Stimulated activated naive CD8-positive, alpha-beta T cell treated with anti-CD3 and anti-CD28 coated beads, Interleukin-15, amount 100 ng/mL, for 72 hours (primary cell): ENCODE measurements at regions not wholly inside any gene's neighbourhood (a gene's known extent, or its start where the extent isn't known, plus 50 kb on each side); places are given as distances from the start of the nearest gene placed in this dataset.

ENCODE experiments used
- ATAC-seq: fragments of 150-1000 bp; cut with Tn5 transposase; 2 replicates; pipeline ENCODE4 v1.10.0; 2021; ENCODE audit warnings: mild to moderate bottlenecking, moderate library complexity
- DNase-seq, 2 donors: peaks; one replicate each; pipeline ENCODE4 v3.0.0; 2021 to 2022
- H3K27ac Mint-ChIP-seq, 2 donors: one replicate each; pipeline ENCODE4 v1.8.0; 2022; ENCODE audit warnings: mild to moderate bottlenecking in 2 of 2, mixed read lengths in 2 of 2, moderate library complexity in 2 of 2
- H3K27me3 Mint-ChIP-seq: one replicate; pipeline ENCODE4 v1.8.0; 2022; ENCODE audit warnings: mixed read lengths
- H3K4me1 Mint-ChIP-seq: one replicate; pipeline ENCODE4 v1.8.0; 2022; ENCODE audit warnings: mild to moderate bottlenecking, mixed read lengths
- H3K4me3 Mint-ChIP-seq, 2 donors: one replicate each; pipeline ENCODE4 v1.8.0; 2022; ENCODE audit warnings: mild to moderate bottlenecking in 2 of 2, mixed read lengths in 2 of 2, moderate library complexity in 1 of 2
- H3K9me3 Mint-ChIP-seq, 2 donors: one replicate each; pipeline ENCODE4 v1.8.0; 2022; ENCODE audit warnings: mixed read lengths in 2 of 2

DNA sequence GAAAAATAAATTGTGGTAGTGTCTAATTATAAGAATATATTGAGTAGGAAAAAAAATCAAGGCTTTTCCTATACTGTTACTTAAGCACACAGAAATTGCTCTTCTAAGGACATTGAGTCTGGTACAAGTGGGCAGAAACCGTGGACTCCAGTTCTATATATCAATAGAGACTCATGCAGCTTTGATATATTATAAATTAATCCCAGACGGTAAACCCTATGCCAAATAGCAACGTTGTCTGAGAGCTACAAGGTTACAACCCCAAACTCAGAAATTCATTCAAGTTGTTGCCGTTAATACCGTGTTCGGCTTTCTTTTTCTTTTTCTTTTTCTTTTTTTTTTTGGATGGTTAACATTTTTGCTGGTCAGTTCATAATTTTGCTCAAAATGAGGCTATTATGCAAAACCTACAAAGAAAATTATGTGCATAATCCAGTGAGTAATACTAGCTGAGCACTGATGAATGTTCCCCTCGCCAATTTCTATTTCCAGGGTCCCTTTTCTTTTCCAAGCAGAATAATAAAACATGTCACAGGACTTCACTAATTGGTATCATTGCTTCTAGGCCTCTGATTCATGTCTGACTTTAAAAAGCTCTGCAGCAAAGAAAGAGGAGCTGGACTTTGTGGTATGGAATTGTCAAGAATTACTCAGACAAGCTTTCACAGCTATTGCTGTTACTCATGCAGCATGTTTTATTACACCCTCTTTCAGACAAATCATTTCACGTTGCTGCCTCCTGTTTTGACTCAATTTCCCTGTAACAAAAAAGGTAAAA is 737.7 kb downstream of the NLGN4X start:
- Mint-ChIP-seq H3K4me1 (no peaks in the 10 kb centered on the region), H3K27me3 (no peaks in the 10 kb centered on the region), H3K4me3 (no peak overlapping the region), H3K9me3 (peaks cover 11 to 17% of the 10 kb centered on the region in 2 donors), H3K27ac (no peak overlapping the region)
- no peak for ATAC-seq
- DNase-seq: no peak

DNA sequence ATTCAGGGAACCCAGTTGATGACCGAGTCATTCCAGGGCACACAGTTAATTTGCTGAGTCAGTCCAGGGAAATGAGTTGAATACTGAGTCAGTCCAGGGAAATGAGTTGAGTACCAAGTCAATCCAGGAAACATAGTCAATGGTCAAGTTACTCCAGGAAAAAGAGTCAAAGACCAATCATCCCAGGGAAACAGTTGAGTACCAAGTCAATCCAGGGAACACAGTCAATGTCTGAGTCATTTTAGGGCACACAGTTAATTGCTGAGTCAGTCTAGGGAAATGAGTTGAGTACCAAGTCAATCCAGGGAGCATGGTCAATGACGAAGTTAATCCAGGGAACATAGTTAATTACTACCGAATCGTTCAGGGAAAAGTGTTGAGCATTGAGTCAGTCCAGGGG is 754.4 kb downstream of the NLGN4X start:
- H3K27ac Mint-ChIP-seq: no peak overlapping the region
- H3K27me3 Mint-ChIP-seq: no peaks in the 10 kb centered on the region
- ATAC-seq (no peak), DNase-seq (no peak)
- H3K4me1 Mint-ChIP-seq: no peaks in the 10 kb centered on the region
- H3K4me3 Mint-ChIP-seq: no peak overlapping the region
- peaks cover 4 to 8% of the 10 kb centered on the region in 2 donors for H3K9me3 Mint-ChIP-seq

DNA sequence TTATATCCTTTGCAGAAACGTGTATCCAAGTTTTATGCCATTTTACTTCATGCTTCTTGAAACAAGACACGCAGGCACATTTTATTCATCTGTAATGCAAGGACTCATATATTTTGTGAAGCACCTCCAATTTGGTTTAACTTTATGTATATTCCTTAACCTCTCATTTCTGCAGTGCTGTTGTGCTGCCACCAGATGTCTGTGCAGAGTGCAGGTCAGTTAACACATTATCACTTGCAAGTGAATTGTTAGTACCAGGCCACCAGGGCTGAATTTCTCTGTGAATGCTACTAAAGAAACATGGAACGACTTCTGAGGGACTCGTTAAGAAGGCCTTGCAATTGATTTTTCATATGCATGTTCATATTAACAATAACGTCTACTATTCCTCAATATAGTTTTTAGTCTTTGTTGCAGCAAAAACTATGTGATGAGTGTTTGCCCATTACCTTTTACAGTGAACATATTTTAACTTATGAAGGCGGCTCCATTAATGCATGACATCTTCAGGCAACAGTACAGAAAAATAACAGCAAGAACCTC is 770.3 kb downstream of the NLGN4X start:
- Mint-ChIP-seq H3K9me3 (no peaks in the 10 kb centered on the region), H3K27ac (no peak overlapping the region), H3K4me3 (no peak overlapping the region), H3K4me1 (no peaks in the 10 kb centered on the region), H3K27me3 (no peaks in the 10 kb centered on the region)
- DNase-seq (no peak), ATAC-seq (no peak)

DNA sequence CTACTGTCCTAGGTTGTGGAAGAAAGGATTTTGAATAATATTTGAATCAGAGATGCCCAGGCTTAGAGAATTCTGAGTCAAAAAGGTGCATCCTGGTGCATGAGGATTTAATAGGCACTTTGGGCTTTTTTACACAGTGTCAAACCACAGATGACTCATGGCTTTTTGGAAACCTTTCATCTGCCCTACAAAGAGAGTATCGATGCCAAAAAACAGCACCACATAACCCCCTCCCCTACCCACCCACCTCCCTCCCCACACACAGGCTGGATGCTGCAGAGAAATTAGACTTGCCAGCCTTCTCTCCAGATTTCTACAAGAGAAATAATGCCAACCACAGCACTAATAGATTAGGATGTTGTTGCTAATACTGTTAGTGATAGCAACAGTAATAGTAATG is 779.3 kb downstream of the NLGN4X start:
- Mint-ChIP-seq H3K9me3 (no peaks in the 10 kb centered on the region), H3K27ac (no peak overlapping the region), H3K4me1 (no peaks in the 10 kb centered on the region), H3K4me3 (no peak overlapping the region), H3K27me3 (no peaks in the 10 kb centered on the region)
- no peak for DNase-seq
- ATAC-seq: no peak

DNA sequence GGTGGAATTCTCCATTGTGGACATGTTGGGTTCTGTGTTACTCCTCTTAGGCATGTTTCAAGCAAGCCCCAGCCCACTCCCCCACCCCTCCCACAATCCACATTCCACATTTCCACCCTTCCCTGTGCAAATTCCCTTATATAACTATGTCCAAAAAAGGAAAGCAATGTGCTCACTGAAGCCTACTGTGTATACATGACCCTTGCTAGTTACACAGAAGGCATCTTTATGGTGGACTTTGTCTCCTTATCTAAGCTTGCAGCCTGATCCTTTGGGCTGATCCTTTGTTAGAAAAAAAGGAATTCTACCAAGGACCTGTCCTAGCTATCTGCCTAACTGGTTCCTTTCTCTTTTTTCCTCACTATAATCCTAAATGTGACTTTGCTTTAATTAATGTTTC is 796.8 kb downstream of the NLGN4X start:
- DNase-seq: no peak
- H3K27me3 Mint-ChIP-seq: no peaks in the 10 kb centered on the region
- no peak overlapping the region for H3K4me3 Mint-ChIP-seq
- no peak for ATAC-seq
- no peaks in the 10 kb centered on the region for H3K9me3 Mint-ChIP-seq
- no peaks in the 10 kb centered on the region for H3K4me1 Mint-ChIP-seq
- no peak overlapping the region for H3K27ac Mint-ChIP-seq

DNA sequence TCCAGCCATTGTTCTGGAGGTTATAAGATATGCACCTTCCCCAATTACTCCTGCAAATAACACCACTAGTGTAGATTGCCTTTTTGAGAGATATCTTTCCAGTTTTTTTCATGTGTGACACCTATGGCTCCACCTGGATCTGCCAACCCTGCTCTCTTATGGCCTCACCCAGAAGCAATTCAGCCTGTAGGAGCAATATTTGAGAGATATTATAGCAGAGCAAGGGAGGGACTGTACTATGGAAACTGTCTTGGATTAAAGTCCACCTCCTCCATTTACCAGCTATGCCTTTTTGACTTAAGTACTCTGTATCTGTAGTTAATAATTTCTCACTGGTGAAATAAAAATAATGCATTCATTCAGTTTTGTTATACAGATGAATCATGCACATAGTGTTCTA is 803.5 kb downstream of the NLGN4X start:
- DNase-seq (no peak), ATAC-seq (no peak)
- Mint-ChIP-seq H3K27me3 (no peaks in the 10 kb centered on the region), H3K27ac (no peak overlapping the region), H3K9me3 (peaks cover 0 to 6% of the 10 kb centered on the region in 2 donors), H3K4me1 (no peaks in the 10 kb centered on the region), H3K4me3 (no peak overlapping the region)

DNA sequence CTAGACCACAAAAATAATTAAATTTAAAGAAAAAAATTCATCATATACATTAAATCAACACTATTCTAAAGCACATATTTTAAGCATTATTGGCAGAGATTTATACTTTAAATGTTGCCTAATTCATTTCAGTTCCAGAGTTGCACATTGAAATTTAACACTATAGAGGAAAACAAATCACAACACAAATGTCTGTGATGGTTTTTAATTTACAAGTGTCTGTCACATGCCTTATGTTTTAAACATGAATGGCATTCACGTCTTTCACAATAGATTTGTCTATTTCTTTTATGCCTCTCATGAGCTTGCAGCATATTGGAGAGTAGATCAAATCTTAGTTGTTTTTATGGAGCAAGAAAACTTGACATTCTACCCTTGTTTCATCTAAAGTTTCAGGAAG is 811.3 kb downstream of the NLGN4X start:
- ATAC-seq (no peak), DNase-seq (no peak)
- no peak overlapping the region for H3K27ac Mint-ChIP-seq
- H3K4me3 Mint-ChIP-seq: no peak overlapping the region
- no peaks in the 10 kb centered on the region for H3K9me3 Mint-ChIP-seq
- no peaks in the 10 kb centered on the region for H3K4me1 Mint-ChIP-seq
- H3K27me3 Mint-ChIP-seq: no peaks in the 10 kb centered on the region

DNA sequence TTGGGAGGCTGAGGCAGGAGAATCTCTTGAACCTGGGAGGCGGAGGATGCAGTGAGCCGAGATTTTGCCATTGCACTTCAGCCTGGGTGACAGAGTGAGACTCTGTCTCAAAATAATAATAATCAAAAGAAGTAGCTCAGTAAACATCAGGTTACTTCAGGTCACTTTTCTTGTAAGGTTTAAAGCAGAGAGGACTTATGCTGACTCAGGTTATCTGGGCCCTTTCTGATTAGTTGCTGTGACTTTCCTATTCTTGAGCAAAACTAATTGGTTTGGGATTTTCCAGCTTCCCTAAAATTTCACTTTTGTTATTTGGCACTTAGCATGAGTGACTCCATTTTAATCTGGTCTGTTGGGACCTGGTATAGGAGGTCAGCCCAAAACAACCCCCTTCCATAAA is 812.9 kb downstream of the NLGN4X start:
- H3K9me3 Mint-ChIP-seq: no peaks in the 10 kb centered on the region
- no peak for DNase-seq
- no peak for ATAC-seq
- no peak overlapping the region for H3K27ac Mint-ChIP-seq
- H3K4me3 Mint-ChIP-seq: no peak overlapping the region
- no peaks in the 10 kb centered on the region for H3K4me1 Mint-ChIP-seq
- no peaks in the 10 kb centered on the region for H3K27me3 Mint-ChIP-seq

DNA sequence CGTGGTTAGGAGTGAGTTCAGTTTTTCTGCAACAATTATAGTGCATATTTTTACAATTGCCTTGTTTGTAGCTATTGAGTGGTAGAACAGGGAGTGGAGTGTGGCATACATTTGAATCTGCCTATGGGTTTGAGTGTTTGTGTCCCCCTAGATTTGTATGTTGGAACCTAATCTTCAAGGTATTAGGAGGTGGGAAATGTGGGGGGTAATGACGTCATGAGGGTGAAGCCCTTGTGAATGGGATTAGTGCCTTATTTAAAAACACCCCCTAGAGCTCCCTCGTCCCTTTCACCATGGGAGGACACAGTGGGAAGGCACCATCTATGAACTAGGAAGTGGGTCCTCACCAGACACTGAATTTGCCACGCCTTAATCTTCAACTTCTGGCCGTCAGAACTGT is 819.6 kb downstream of the NLGN4X start:
- DNase-seq: no peak
- Mint-ChIP-seq H3K4me3 (no peak overlapping the region), H3K9me3 (no peaks in the 10 kb centered on the region), H3K27me3 (no peaks in the 10 kb centered on the region), H3K27ac (no peak overlapping the region), H3K4me1 (no peaks in the 10 kb centered on the region)
- no peak for ATAC-seq

DNA sequence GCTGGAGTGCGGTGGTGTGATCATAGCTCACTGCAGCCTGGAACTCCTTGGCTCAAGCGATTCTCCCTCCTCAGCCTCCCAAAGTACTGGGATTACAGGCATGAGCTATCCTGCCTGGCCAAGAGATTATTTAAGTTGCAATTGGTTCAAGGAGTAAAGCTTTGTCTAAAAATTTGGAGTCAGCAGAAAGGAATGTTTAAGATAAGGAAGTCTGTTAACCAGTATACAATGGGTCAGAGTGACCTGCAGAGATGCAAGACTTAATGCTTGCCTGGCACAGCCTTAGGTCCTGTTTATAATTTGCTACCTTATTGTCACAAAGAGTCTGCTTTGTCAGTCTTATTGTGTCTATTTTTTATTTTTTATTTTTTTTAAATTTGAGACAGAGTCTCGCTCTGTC is 826.2 kb downstream of the NLGN4X start:
- DNase-seq: no peak
- H3K4me3 Mint-ChIP-seq: no peak overlapping the region
- H3K27ac Mint-ChIP-seq: no peak overlapping the region
- no peak for ATAC-seq
- H3K9me3 Mint-ChIP-seq: no peaks in the 10 kb centered on the region
- no peaks in the 10 kb centered on the region for H3K4me1 Mint-ChIP-seq
- H3K27me3 Mint-ChIP-seq: no peaks in the 10 kb centered on the region

DNA sequence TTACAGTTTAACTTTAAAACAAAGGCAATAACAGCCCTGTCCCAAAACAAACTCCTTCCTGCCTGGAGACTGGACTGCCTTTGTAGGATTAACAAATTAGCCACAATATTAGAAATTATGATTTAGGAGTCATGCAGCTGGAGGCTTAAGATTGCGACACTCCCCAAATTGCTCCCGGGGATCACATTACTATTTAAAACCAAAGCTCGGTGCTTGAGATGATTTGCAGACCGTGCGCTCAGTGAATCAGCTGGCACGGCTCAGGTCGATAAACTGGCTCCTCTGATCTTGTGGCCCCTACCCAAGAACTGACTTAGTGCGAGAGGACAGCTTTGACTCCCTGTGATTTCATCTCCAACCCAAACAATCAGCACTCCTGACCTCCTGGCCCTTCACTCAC is 829.3 kb downstream of the NLGN4X start:
- H3K27me3 Mint-ChIP-seq: no peaks in the 10 kb centered on the region

DNA sequence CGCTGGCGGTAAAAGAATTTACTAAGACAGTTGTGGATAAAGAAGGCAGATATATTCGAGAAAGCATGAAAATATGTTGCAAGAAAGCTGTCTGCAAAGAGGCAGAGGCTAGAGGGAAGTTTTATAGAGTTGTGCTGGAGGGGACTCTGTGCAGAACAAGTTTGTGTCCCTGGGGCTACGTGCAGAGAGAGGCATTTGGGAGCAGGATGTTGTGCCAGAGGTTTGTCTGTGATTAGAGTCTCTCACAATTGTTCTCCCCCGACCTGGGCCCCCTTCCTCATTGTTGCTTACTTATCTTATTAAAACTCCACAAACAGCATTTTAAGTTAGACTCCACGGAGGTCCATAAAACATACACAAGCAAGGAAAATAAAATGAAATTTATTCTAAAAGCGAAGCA is 831.3 kb downstream of the NLGN4X start:
- ATAC-seq (no peak), DNase-seq (no peak)
- Mint-ChIP-seq H3K27me3 (no peaks in the 10 kb centered on the region), H3K4me3 (no peak overlapping the region), H3K27ac (no peak overlapping the region), H3K4me1 (no peaks in the 10 kb centered on the region), H3K9me3 (peaks cover 0 to 6% of the 10 kb centered on the region in 2 donors)

More for the DNA sequence above, 829.3 kb downstream of the NLGN4X start:
- Mint-ChIP-seq H3K9me3 (peaks cover 0 to 6% of the 10 kb centered on the region in 2 donors), H3K4me3 (no peak overlapping the region), H3K4me1 (no peaks in the 10 kb centered on the region), H3K27ac (no peak overlapping the region)
- DNase-seq (no peak), ATAC-seq (no peak)

DNA sequence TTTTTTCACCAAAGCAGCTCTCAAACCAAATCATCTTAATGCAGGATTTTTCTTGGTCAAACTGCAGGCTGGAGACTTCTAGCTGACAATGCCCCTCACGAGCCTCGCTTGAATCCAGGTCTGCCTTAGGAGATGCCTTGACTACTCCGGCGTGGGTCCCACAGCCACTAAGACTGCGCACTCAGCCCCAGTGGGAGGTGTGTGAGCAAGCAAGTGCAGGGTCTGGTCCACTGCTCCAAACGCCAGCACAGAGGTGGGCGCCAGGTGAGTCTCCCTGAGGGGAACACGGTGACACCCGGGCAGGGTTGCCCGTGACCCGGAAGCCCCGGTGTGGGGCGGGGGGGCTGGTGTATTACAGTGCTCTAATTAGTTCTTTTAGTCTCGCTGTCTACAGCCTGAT is 838.3 kb downstream of the NLGN4X start:
- H3K4me1 Mint-ChIP-seq: no peaks in the 10 kb centered on the region
- DNase-seq (no peak), ATAC-seq (no peak)
- no peak overlapping the region for H3K27ac Mint-ChIP-seq
- no peaks in the 10 kb centered on the region for H3K27me3 Mint-ChIP-seq
- H3K9me3 Mint-ChIP-seq: peaks cover 0 to 5% of the 10 kb centered on the region in 2 donors
- H3K4me3 Mint-ChIP-seq: no peak overlapping the region

DNA sequence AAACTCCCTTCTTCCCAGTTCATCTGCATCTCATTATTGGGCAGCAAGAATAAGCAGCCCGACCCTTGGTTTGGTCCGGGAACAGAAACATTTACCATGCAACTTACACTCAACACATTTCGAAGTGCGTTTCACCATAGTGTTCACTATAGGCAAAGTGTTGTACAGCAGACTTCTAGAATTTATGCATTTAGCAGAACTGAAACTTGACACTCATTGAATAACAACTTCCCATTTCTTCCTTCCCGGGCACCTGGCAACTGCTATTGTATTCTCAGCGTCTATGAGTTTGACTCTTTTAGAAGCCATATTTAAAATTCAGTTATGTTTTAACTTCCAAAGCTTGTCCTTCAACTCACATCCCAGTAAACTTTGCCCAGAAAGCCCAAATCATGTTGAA is 840.6 kb downstream of the NLGN4X start:
- ATAC-seq (no peak), DNase-seq (no peak)
- H3K27me3 Mint-ChIP-seq: no peaks in the 10 kb centered on the region
- no peaks in the 10 kb centered on the region for H3K9me3 Mint-ChIP-seq
- H3K4me1 Mint-ChIP-seq: no peaks in the 10 kb centered on the region
- no peak overlapping the region for H3K27ac Mint-ChIP-seq
- H3K4me3 Mint-ChIP-seq: no peak overlapping the region

DNA sequence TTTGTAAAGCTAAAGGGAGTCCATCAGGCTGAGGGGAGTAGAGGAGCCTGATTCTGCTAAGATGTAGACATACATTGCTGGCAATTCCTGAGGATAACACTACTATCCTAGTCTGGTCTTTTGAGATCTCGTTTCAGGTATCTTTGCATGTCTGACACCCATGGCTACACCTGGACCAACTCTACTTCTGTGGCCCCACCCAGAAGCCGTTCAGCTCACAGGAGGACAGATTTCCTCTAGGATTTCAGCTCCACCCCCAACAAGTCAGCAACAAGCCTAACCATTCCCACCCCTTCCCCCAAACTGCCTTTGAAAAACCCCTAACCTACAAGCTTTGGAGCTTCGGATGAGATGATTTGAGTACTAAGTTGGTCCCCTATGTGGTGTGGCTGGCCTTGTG is 848.2 kb downstream of the NLGN4X start:
- H3K27ac Mint-ChIP-seq: no peak overlapping the region
- H3K9me3 Mint-ChIP-seq: no peaks in the 10 kb centered on the region
- DNase-seq: no peak
- ATAC-seq: no peak
- no peaks in the 10 kb centered on the region for H3K27me3 Mint-ChIP-seq
- no peak overlapping the region for H3K4me3 Mint-ChIP-seq
- no peaks in the 10 kb centered on the region for H3K4me1 Mint-ChIP-seq

DNA sequence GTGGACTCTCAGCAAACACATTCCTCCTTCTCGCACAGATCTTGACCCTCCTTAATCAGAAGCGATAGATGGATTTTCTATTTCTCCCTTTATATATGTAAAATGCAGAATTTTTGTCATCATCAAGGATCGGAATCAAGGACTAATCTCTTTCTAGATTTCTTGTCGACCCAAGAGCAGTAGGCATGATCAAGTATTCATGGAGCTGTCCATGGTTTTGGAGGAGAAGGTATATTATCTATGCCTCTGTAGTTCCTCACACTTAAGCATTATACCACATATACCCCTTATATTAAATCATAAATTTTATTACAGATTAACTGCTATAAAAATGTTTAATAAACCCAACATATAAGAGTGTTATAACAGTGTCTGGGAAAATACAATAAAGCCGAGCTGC is 886.8 kb downstream of the NLGN4X start:
- Mint-ChIP-seq H3K27me3 (no peaks in the 10 kb centered on the region), H3K27ac (peak overlapping the region in 1 of 2 donors; percentile 19), H3K9me3 (peaks cover 0 to 9% of the 10 kb centered on the region in 2 donors), H3K4me3 (no peak overlapping the region), H3K4me1 (no peaks in the 10 kb centered on the region)
- ATAC-seq (no peak), DNase-seq (no peak)

DNA sequence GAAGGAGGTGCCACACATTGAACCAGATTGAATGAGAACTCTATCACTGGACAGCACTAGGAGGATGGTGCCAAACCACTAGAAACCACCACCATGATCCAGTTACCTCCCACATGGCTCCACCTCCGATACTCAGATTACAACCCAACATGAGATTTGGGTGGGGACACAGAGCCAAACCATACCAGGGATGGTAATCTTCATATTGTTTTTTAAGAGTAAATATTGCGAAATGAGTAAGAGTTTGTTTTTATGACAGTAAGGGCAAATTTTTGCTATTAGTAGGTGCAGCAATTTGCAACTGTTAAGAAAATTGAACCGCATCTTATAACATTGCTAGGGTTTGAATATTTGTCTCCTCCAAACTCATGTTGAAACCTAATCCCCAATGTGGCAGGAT is 891.5 kb downstream of the NLGN4X start:
- no peak overlapping the region for H3K4me3 Mint-ChIP-seq
- no peak for DNase-seq
- no peaks in the 10 kb centered on the region for H3K27me3 Mint-ChIP-seq
- peaks cover 0 to 15% of the 10 kb centered on the region in 2 donors for H3K9me3 Mint-ChIP-seq
- ATAC-seq: no peak
- H3K27ac Mint-ChIP-seq: no peak overlapping the region
- H3K4me1 Mint-ChIP-seq: no peaks in the 10 kb centered on the region
